ENCODE measurements at regions not wholly inside any gene's neighbourhood (a gene's known extent, or its start where the extent isn't known, plus 50 kb on each side); places are given as distances from the start of the nearest gene placed in this dataset.

- Histone ChIP-seq H3K36me3 (ENCODE audit: control insufficient read depth in 2 of 2, extremely low read depth in 1 of 2, insufficient read depth in 2 of 2, low read length in 2 of 2) (no peaks in the 10 kb centered on the region), H3K9me1 (replicated peaks; ENCODE audit: control insufficient read depth, extremely low read depth, insufficient read depth, low read length) (no peaks in the 10 kb centered on the region), H3K79me2 (ENCODE audit: control insufficient read depth, insufficient read depth, low read length) (no peaks in the 10 kb centered on the region), H3K4me3 (replicated peaks in 1 of 3; ENCODE audit: insufficient read depth in 1 of 3, low read depth in 1 of 3, low read length in 3 of 3) (no peak overlapping the region), H3K4me2 (ENCODE audit: insufficient read depth, low read length) (no peak overlapping the region), H4K20me1 (replicated peaks; ENCODE audit: control insufficient read depth, extremely low read depth, insufficient read depth, low read length) (no peaks in the 10 kb centered on the region), H3K9me3 (replicated peaks; ENCODE audit: control insufficient read depth, insufficient read depth, low read length) (peaks cover 3% of the 10 kb centered on the region), H2AFZ (ENCODE audit: low read depth, low read length) (no peak overlapping the region), H3K27ac (ENCODE audit: insufficient read depth, low read depth, low read length) (no peak overlapping the region), H3K9ac (replicated peaks; ENCODE audit: extremely low read depth, insufficient read depth, low read length) (no peak overlapping the region), H3K4me1 (ENCODE audit: control insufficient read depth, extremely low read depth, insufficient read depth, low read length) (no peaks in the 10 kb centered on the region), H3K27me3 (ENCODE audit: control insufficient read depth in 2 of 2, insufficient read depth in 2 of 2, low read length in 2 of 2) (no peaks in the 10 kb centered on the region)
- no peak for TF ChIP-seq FOS (IDR thresholded peaks at IDR 0.05; ENCODE audit: borderline replicate concordance, insufficient read depth, low read length)
- TF ChIP-seq POLR2A (IDR thresholded peaks at IDR 0.05; ENCODE audit: low read depth, low read length) = no peak
- no peak for TF ChIP-seq POLR2AphosphoS5 (IDR thresholded peaks at IDR 0.05; ENCODE audit: insufficient read depth, low read depth, low read length)
- TF ChIP-seq EZH2 (IDR thresholded peaks at IDR 0.05; ENCODE audit: borderline replicate concordance, low read depth, low read length, severe bottlenecking) = no peak
- TF ChIP-seq JUN (IDR thresholded peaks at IDR 0.05; ENCODE audit: borderline replicate concordance, insufficient read depth, insufficient read length, low read depth) = no peak
- TF ChIP-seq GATA2 (IDR thresholded peaks at IDR 0.05; ENCODE audit: insufficient read depth, insufficient read length, low read depth, low read length) = no peak
- no peak for TF ChIP-seq CTCF (IDR thresholded peaks at IDR 0.05; ENCODE audit: extremely low read depth in 1 of 2, insufficient read depth in 1 of 2, low read depth in 1 of 2, low read length in 2 of 2)
- no peak for TF ChIP-seq MYC (IDR thresholded peaks at IDR 0.05; ENCODE audit: low read depth, low read length)
- no peak for TF ChIP-seq MAX (IDR thresholded peaks at IDR 0.05; ENCODE audit: insufficient read depth, insufficient read length)
- dilution Hi-C loops (cut with MboI; ENCODE audit: extremely low pct_ligation_motif_present, low sequenced_read_pairs) (no loop called here), intact Hi-C loops (cut with micrococcal nuclease) (no loop called here)
- BruUV-seq (replicated peaks) = no TSS peak
- CTCF ChIA-PET = no interaction called here
- POLR2A ChIA-PET = no interaction called here
- DNase-seq (ENCODE audit: low read depth, low spot score) (no peak), FAIRE-seq (no peak)
These were observed 189.8 kb upstream of the CNTN4 start for GRCh38 chr3:1908651-1909445.
